ENCODE measurements at regions not wholly inside any gene's neighbourhood (a gene's known extent, or its start where the extent isn't known, plus 50 kb on each side); places are given as distances from the start of the nearest gene placed in this dataset.
A peak's percentile ranks its signal among the peaks of the same experiment; 100 is the strongest.

- H3K27ac Mint-ChIP-seq: no peak overlapping the region
- ChIA-PET POLR2A (no interaction called here), CTCF (no interaction called here)
- no peaks in the 10 kb centered on the region for H3K9me3 Mint-ChIP-seq
- peaks cover 3% of the 10 kb centered on the region for H3K4me1 Mint-ChIP-seq (ENCODE audit: low read depth)
- no peak for DNase-seq
- intact Hi-C loops (cut with micrococcal nuclease): no loop called here
- H3K4me3 Mint-ChIP-seq: no peak overlapping the region
- no peaks in the 10 kb centered on the region for H3K27me3 Mint-ChIP-seq
- H3K36me3 Mint-ChIP-seq: no peaks in the 10 kb centered on the region
Observed at GRCh38 chrX:42691196-42691595, 86.8 kb downstream of the PPP1R2C start.

GRCh38 chrX:42686706-42687105 lies 91.3 kb downstream of the PPP1R2C start:
- H3K27me3 Mint-ChIP-seq: no peaks in the 10 kb centered on the region
- ChIA-PET POLR2A (no interaction called here), CTCF (no interaction called here)
- no peaks in the 10 kb centered on the region for H3K9me3 Mint-ChIP-seq
- no peaks in the 10 kb centered on the region for H3K4me1 Mint-ChIP-seq (ENCODE audit: low read depth)
- H3K27ac Mint-ChIP-seq: no peak overlapping the region
- no peaks in the 10 kb centered on the region for H3K36me3 Mint-ChIP-seq
- no peak for DNase-seq
- no peak overlapping the region for H3K4me3 Mint-ChIP-seq
- intact Hi-C loops (cut with micrococcal nuclease): loop anchor here (1.0 kb wide), 1 partner anchor 20 kb away; no protein-coding TSS in a partner anchor

- Mint-ChIP-seq H3K4me3 (no peak overlapping the region), H3K27me3 (no peaks in the 10 kb centered on the region), H3K4me1 (ENCODE audit: low read depth) (no peaks in the 10 kb centered on the region), H3K27ac (no peak overlapping the region), H3K36me3 (no peaks in the 10 kb centered on the region), H3K9me3 (no peaks in the 10 kb centered on the region)
- POLR2A ChIA-PET: no interaction called here
- intact Hi-C loops (cut with micrococcal nuclease): loop anchor here (1.0 kb wide), 1 partner anchor 20 kb away; no protein-coding TSS in a partner anchor
- CTCF ChIA-PET: no interaction called here
- DNase-seq: no peak
Observed at GRCh38 chrX:42686296-42686695, 91.7 kb downstream of the PPP1R2C start.

DNA sequence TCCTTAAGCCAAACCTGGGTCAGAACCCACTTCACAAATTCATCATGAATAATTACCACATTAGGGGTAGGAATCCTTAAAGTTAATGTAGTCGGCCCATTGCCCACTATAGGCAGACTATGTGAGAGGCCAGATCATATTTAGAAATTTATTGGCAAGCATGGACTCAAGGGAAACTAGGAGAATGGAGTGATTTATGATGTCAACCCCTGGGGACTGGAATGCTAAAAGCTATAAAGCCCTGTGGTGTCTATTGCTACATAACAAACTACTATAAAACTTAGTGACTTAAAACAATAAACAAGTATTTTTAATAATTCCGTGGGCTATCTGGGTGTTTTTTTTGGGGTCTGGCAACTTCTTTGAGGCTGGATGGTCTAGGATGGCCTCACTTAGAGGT lies 93.9 kb downstream of the PPP1R2C start:
- Mint-ChIP-seq H3K27ac (no peak overlapping the region), H3K4me1 (ENCODE audit: low read depth) (no peaks in the 10 kb centered on the region), H3K36me3 (no peaks in the 10 kb centered on the region), H3K4me3 (no peak overlapping the region), H3K27me3 (no peaks in the 10 kb centered on the region), H3K9me3 (no peaks in the 10 kb centered on the region)
- POLR2A ChIA-PET: no interaction called here
- CTCF ChIA-PET: no interaction called here
- DNase-seq: no peak
- intact Hi-C loops (cut with micrococcal nuclease): no loop called here

GRCh38 chrX:42680666-42681065 lies 97.3 kb downstream of the PPP1R2C start:
- intact Hi-C loops (cut with micrococcal nuclease): no loop called here
- Mint-ChIP-seq H3K27ac (no peak overlapping the region), H3K9me3 (no peaks in the 10 kb centered on the region), H3K27me3 (no peaks in the 10 kb centered on the region), H3K4me1 (ENCODE audit: low read depth) (no peaks in the 10 kb centered on the region), H3K4me3 (no peak overlapping the region), H3K36me3 (no peaks in the 10 kb centered on the region)
- CTCF ChIA-PET: no interaction called here
- no peak for DNase-seq
- POLR2A ChIA-PET: no interaction called here

GRCh38 chrX:42678133-42678532 lies 99.8 kb downstream of the PPP1R2C start:
- Mint-ChIP-seq H3K36me3 (no peaks in the 10 kb centered on the region), H3K27me3 (no peaks in the 10 kb centered on the region), H3K4me3 (no peak overlapping the region), H3K27ac (no peak overlapping the region), H3K9me3 (no peaks in the 10 kb centered on the region), H3K4me1 (ENCODE audit: low read depth) (no peaks in the 10 kb centered on the region)
- ChIA-PET POLR2A (no interaction called here), CTCF (no interaction called here)
- DNase-seq: no peak
- intact Hi-C loops (cut with micrococcal nuclease): no loop called here

DNA sequence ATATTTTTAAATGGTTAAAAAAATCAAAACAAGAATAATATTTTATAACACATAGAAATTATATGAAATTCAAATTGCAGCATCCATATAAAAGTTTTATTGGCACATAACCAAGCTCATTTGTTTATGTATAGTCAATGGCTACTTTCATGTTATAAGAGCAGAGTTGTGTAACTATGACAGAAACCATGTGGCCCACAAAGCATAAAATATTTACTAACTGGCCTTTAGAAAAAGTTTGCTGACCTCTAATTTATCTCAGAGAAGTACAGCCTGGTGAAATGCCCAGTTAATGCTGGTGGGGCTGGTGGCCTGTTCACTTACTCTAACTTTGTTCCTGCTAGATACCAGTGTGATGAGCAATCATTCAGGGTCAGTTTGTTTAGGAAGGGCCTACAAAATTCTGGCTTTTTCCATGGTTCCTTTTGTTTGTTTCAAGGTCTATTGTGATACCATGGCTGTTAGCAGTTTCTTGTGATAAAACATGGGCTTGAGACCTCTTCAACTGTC lies 104.6 kb downstream of the PPP1R2C start:
- intact Hi-C loops (cut with micrococcal nuclease): no loop called here
- H3K27me3 Mint-ChIP-seq: no peaks in the 10 kb centered on the region
- CTCF ChIA-PET: no interaction called here
- POLR2A ChIA-PET: no interaction called here
- no peak overlapping the region for H3K4me3 Mint-ChIP-seq
- no peaks in the 10 kb centered on the region for H3K4me1 Mint-ChIP-seq (ENCODE audit: low read depth)
- no peak overlapping the region for H3K27ac Mint-ChIP-seq
- peaks cover 8% of the 10 kb centered on the region for H3K9me3 Mint-ChIP-seq
- no peak for DNase-seq
- peaks cover 3% of the 10 kb centered on the region for H3K36me3 Mint-ChIP-seq

DNA sequence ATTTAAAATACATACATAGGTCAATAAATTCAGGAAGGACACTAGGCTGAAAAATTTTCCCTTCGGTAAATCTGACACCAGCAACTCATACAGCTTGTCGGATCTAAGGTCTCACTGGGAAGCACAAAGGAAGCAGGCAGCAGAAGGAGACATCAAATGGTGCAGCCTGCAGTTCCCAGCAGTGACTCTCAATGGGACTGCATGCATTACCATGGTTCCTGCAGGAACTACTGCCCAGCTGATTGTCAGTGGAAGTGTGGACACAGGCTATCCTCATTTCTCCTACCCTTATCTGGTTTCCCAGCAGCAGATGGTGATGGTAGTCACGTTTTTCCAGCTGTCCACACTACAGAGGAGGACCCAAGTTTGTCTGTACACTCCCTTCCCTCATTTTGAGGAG lies 113.3 kb downstream of the PPP1R2C start:
- Mint-ChIP-seq H3K27me3 (no peaks in the 10 kb centered on the region), H3K4me3 (no peak overlapping the region), H3K36me3 (peaks cover 2% of the 10 kb centered on the region), H3K9me3 (no peaks in the 10 kb centered on the region), H3K27ac (no peak overlapping the region), H3K4me1 (ENCODE audit: low read depth) (no peaks in the 10 kb centered on the region)
- CTCF ChIA-PET: no interaction called here
- POLR2A ChIA-PET: no interaction called here
- intact Hi-C loops (cut with micrococcal nuclease): no loop called here
- DNase-seq: no peak

- CTCF ChIA-PET: no interaction called here
- no peak for DNase-seq
- H3K27ac Mint-ChIP-seq: no peak overlapping the region
- H3K36me3 Mint-ChIP-seq: no peaks in the 10 kb centered on the region
- intact Hi-C loops (cut with micrococcal nuclease): no loop called here
- POLR2A ChIA-PET: no interaction called here
- H3K9me3 Mint-ChIP-seq: no peaks in the 10 kb centered on the region
- no peak overlapping the region for H3K4me3 Mint-ChIP-seq
- H3K4me1 Mint-ChIP-seq (ENCODE audit: low read depth): no peaks in the 10 kb centered on the region
- H3K27me3 Mint-ChIP-seq: no peaks in the 10 kb centered on the region
Observed at GRCh38 chrX:42628471-42628870, 149.5 kb downstream of the PPP1R2C start.

DNA sequence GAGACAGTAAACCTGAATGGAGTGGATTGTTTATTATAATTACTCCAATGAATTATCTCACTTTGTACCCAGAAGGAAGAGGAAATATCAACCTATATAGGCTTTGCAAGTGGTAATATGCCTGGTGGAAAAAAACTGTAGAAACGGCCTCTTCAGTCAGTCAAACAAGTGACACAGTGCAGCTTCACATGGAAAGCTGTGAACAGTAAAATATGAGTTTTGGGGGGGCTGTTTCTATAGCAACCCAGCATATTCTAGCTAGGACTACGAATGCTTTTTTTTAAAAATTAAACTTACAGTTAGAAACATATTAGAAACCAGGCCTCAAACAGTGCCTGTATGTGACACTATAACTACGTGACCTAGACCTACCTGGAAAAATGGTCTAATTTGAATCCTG lies 150.1 kb downstream of the PPP1R2C start:
- no peaks in the 10 kb centered on the region for H3K9me3 Mint-ChIP-seq
- POLR2A ChIA-PET: no interaction called here
- H3K4me3 Mint-ChIP-seq: no peak overlapping the region
- no peaks in the 10 kb centered on the region for H3K36me3 Mint-ChIP-seq
- intact Hi-C loops (cut with micrococcal nuclease): no loop called here
- no peaks in the 10 kb centered on the region for H3K4me1 Mint-ChIP-seq (ENCODE audit: low read depth)
- DNase-seq: no peak
- H3K27ac Mint-ChIP-seq: no peak overlapping the region
- CTCF ChIA-PET: no interaction called here
- H3K27me3 Mint-ChIP-seq: no peaks in the 10 kb centered on the region

GRCh38 chrX:42624524-42624923 lies 153.4 kb downstream of the PPP1R2C start:
- CTCF ChIA-PET: no interaction called here
- Mint-ChIP-seq H3K9me3 (no peaks in the 10 kb centered on the region), H3K27me3 (no peaks in the 10 kb centered on the region), H3K27ac (no peak overlapping the region), H3K36me3 (no peaks in the 10 kb centered on the region), H3K4me3 (no peak overlapping the region), H3K4me1 (ENCODE audit: low read depth) (no peaks in the 10 kb centered on the region)
- intact Hi-C loops (cut with micrococcal nuclease): no loop called here
- no peak for DNase-seq
- POLR2A ChIA-PET: no interaction called here

DNA sequence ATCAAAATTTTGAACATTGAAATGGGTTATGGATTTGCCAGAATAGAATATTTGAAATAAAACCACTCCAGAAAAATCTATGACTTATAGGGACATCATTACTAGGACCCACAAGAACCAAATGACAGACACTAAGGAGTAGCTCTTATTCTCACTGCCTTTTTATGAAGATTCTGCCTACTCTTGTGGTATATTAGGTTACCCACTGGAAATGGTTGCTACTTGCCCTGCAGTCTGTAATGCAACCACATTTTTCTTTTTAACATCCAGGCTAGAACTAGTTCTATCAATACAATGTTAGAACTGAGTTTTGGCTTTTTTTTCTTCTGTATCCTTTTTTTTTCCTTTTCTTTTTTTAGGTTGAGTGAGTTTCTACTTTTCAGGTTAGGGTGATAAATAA lies 158.9 kb downstream of the PPP1R2C start:
- intact Hi-C loops (cut with micrococcal nuclease): no loop called here
- Mint-ChIP-seq H3K4me3 (no peak overlapping the region), H3K27ac (no peak overlapping the region), H3K36me3 (no peaks in the 10 kb centered on the region), H3K27me3 (no peaks in the 10 kb centered on the region), H3K9me3 (no peaks in the 10 kb centered on the region), H3K4me1 (ENCODE audit: low read depth) (peaks cover 11% of the 10 kb centered on the region)
- POLR2A ChIA-PET: interaction anchor here (0.6 kb wide), 1 partner anchor 177 kb away, joined by 3 read pairs; no protein-coding TSS in a partner anchor
- CTCF ChIA-PET: no interaction called here
- DNase-seq: no peak

DNA sequence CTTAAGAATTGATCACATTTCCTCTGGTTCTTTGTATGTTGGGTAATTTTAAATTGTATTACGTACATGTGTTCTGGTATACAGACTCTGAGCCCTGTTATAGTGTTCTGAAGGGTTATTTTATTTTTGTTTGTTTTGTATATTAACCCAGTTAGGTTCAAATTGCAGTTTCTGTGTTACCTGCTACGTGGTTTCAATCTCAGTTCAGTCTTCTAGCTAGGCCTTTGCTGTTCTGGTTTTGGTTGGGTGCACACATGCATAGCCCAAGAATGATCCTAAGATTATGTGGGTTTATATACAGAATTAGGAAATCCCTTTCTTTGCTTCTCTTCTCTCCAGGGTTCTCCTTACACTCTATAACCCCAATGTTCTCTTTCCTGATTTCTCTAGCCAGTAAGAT lies 161.0 kb downstream of the PPP1R2C start:
- DNase-seq: no peak
- intact Hi-C loops (cut with micrococcal nuclease): no loop called here
- POLR2A ChIA-PET: no interaction called here
- Mint-ChIP-seq H3K9me3 (no peaks in the 10 kb centered on the region), H3K36me3 (no peaks in the 10 kb centered on the region), H3K4me1 (ENCODE audit: low read depth) (peaks cover 11% of the 10 kb centered on the region), H3K27ac (no peak overlapping the region), H3K27me3 (no peaks in the 10 kb centered on the region), H3K4me3 (no peak overlapping the region)
- CTCF ChIA-PET: no interaction called here

DNA sequence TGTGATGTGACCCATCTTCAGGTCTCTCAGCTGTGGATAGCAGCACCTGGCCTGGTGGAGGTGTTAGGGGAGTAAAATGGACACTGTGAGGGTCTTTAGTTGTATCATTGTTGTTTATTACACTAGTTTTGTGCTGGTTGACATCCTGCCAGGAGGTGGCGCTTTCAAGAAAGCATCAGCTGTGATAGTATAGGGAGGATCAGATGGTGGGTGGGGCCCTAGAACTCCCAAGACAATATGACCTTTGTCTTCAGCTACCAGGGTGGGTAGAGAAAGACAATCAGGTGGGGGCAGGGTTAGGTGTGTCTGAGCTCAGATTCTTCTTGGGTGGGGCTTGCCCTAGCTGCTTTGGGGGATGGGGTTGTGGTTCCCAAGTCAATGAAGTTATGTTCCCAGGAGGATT lies 162.8 kb downstream of the PPP1R2C start:
- DNase-seq: peak; percentile 15
- no peak overlapping the region for H3K4me3 Mint-ChIP-seq
- no peak overlapping the region for H3K27ac Mint-ChIP-seq
- no peaks in the 10 kb centered on the region for H3K9me3 Mint-ChIP-seq
- H3K27me3 Mint-ChIP-seq: no peaks in the 10 kb centered on the region
- CTCF ChIA-PET: no interaction called here
- H3K36me3 Mint-ChIP-seq: no peaks in the 10 kb centered on the region
- intact Hi-C loops (cut with micrococcal nuclease): no loop called here
- POLR2A ChIA-PET: no interaction called here
- H3K4me1 Mint-ChIP-seq (ENCODE audit: low read depth): peaks cover 11% of the 10 kb centered on the region
